ENCODE measurements at regions not wholly inside any gene's neighbourhood (a gene's known extent, or its start where the extent isn't known, plus 50 kb on each side); places are given as distances from the start of the nearest gene placed in this dataset.

GRCh38 chr19:30123611-30124010 is 181.6 kb downstream of the URI1 start:
- H3K27ac ChIP-seq (ENCODE audit: low read depth, low read length), result no peak overlapping the region
- H3K9me2 ChIP-seq (replicated peaks; ENCODE audit: control insufficient read depth, low read length), result no peaks in the 10 kb centered on the region
- H3K4me2 ChIP-seq (ENCODE audit: low read length), result no peak overlapping the region
- H3K36me3 ChIP-seq (ENCODE audit: control insufficient read depth, low read length), result no peaks in the 10 kb centered on the region
- H3K4me3 ChIP-seq (ENCODE audit: low read length), result no peak overlapping the region
- no peaks in the 10 kb centered on the region for H3K27me3 ChIP-seq (ENCODE audit: control insufficient read depth, low read length)
- no peaks in the 10 kb centered on the region for H3K79me2 ChIP-seq (ENCODE audit: control insufficient read depth, low read length)
- no peak for TF ChIP-seq EZH2phosphoT487 (IDR thresholded peaks at IDR 0.05; ENCODE audit: borderline replicate concordance, low read length)
- TF ChIP-seq CTCF (IDR thresholded peaks at IDR 0.05; ENCODE audit: low read depth, low read length, poor library complexity, severe bottlenecking), result no peak
- no peaks in the 10 kb centered on the region for H3F3A ChIP-seq (ENCODE audit: control insufficient read depth, insufficient read depth)
- H3K4me1 ChIP-seq (ENCODE audit: control insufficient read depth, low read length), result no peaks in the 10 kb centered on the region
- no peaks in the 10 kb centered on the region for H3K9me3 ChIP-seq (ENCODE audit: control insufficient read depth, insufficient read depth, low read length)
- H4K20me1 ChIP-seq (ENCODE audit: control insufficient read depth, insufficient read depth, low read depth, low read length), result no peaks in the 10 kb centered on the region

- no peaks in the 10 kb centered on the region for H3K9me3 ChIP-seq (ENCODE audit: control insufficient read depth, insufficient read depth, low read length)
- no peaks in the 10 kb centered on the region for H3K36me3 ChIP-seq (ENCODE audit: control insufficient read depth, low read length)
- H3K4me3 ChIP-seq (ENCODE audit: low read length), result no peak overlapping the region
- H4K20me1 ChIP-seq (ENCODE audit: control insufficient read depth, insufficient read depth, low read depth, low read length), result no peaks in the 10 kb centered on the region
- H3K9me2 ChIP-seq (replicated peaks; ENCODE audit: control insufficient read depth, low read length), result no peaks in the 10 kb centered on the region
- H3K4me2 ChIP-seq (ENCODE audit: low read length), result no peak overlapping the region
- no peaks in the 10 kb centered on the region for H3K4me1 ChIP-seq (ENCODE audit: control insufficient read depth, low read length)
- no peaks in the 10 kb centered on the region for H3K27me3 ChIP-seq (ENCODE audit: control insufficient read depth, low read length)
- TF ChIP-seq CTCF (IDR thresholded peaks at IDR 0.05; ENCODE audit: low read depth, low read length, poor library complexity, severe bottlenecking) (no peak), EZH2phosphoT487 (IDR thresholded peaks at IDR 0.05; ENCODE audit: borderline replicate concordance, low read length) (no peak)
- H3K27ac ChIP-seq (ENCODE audit: low read depth, low read length), result no peak overlapping the region
- no peaks in the 10 kb centered on the region for H3F3A ChIP-seq (ENCODE audit: control insufficient read depth, insufficient read depth)
- no peaks in the 10 kb centered on the region for H3K79me2 ChIP-seq (ENCODE audit: control insufficient read depth, low read length)
Observed at GRCh38 chr19:30128211-30128610, 186.2 kb downstream of the URI1 start.

- Histone ChIP-seq H3K27me3 (ENCODE audit: control insufficient read depth, low read length) (no peaks in the 10 kb centered on the region), H3K9me3 (ENCODE audit: control insufficient read depth, insufficient read depth, low read length) (no peaks in the 10 kb centered on the region), H4K20me1 (ENCODE audit: control insufficient read depth, insufficient read depth, low read depth, low read length) (no peaks in the 10 kb centered on the region), H3K4me1 (ENCODE audit: control insufficient read depth, low read length) (no peaks in the 10 kb centered on the region), H3K36me3 (ENCODE audit: control insufficient read depth, low read length) (no peaks in the 10 kb centered on the region), H3K4me3 (ENCODE audit: low read length) (no peak overlapping the region), H3F3A (ENCODE audit: control insufficient read depth, insufficient read depth) (no peaks in the 10 kb centered on the region), H3K27ac (ENCODE audit: low read depth, low read length) (no peak overlapping the region), H3K9me2 (replicated peaks; ENCODE audit: control insufficient read depth, low read length) (no peaks in the 10 kb centered on the region), H3K4me2 (ENCODE audit: low read length) (no peak overlapping the region), H3K79me2 (ENCODE audit: control insufficient read depth, low read length) (no peaks in the 10 kb centered on the region)
- TF ChIP-seq CTCF (IDR thresholded peaks at IDR 0.05; ENCODE audit: low read depth, low read length, poor library complexity, severe bottlenecking), result no peak
- TF ChIP-seq EZH2phosphoT487 (IDR thresholded peaks at IDR 0.05; ENCODE audit: borderline replicate concordance, low read length), result no peak
Observed at GRCh38 chr19:30130356-30131122, 188.5 kb downstream of the URI1 start.

Measured in DOHH2 (cell line).